CD4-positive, alpha-beta T cell treated with Interferon gamma for 1 hour (primary cell): ENCODE measurements at regions not wholly inside any gene's neighbourhood (a gene's known extent, or its start where the extent isn't known, plus 50 kb on each side); places are given as distances from the start of the nearest gene placed in this dataset.
"Not testable (repeated sequence)": the region's sequence is repeated elsewhere in the genome, so short reads cannot be mapped to it uniquely, and the experiment has no call there.

ENCODE experiments used
- DNase-seq: peaks from one replicate; pipeline ENCODE4 v3.0.0-alpha.2; 2020

DNA sequence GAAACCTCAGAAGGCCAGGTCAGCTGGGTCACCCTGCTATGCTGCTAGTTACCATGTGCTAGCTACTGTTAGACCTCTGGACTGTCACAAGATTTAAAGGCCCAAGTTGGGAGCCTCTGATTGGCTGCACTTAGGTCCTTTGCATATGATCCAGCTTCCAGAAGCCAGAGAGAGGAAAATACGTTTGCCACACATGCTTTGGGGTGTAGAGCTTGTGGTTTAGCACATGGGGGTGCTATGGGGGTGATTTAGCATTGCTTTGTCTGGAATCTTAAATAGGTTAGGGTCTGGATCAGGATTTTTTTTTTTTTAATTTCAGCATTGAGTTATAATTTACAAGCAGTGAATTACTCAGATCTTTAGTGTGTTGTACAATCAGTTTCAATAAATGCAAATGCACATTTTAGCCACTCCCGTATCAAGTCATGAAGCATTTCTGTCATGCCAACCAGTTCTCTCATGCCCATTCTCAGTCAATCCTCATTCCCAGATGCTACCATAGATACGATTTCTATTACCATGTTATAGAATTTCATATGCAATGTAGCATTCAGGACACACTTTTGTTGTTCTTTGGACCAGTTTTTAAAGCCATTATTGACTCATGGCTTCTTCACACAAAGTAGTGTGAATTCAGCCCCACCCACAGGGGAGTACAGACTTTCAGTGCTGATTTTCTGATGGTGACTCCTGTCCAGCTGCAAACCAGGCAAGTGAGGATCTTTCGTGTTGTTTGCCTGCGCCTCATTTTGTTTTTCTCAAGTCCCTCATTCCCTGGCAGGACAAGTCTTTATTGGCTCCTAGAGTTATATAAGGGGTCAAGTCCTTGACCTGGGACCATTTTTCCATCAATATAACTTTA is 250.4 kb downstream of the LRRC70 start:
- no peak for DNase-seq

DNA sequence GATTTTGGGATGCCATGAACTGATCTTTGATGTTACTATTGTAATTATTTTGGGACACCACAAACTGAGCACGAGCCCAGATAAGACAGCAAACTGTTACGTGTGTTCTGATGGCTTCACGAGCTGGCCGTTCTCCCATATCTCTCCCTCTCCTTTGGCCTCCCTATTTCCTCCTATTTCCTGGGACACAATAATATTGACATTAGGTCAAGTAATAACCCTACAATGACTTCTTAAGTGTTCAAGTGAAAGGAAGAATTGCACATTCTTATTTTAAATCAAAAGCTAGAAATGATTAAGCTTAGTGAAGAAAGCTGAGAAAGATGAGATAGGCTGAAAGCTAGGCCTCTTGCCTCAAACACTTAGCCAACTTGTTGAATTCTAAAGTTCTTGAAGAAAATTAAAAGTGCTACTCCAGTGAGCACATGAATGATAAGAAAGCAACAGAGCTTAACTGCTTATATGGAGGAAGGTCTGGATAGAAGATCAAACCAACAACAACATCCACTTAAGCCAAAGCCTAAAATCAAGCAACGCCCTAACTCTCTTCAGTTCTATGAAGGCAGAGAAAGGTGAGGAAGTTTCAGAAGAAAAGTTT is 247.1 kb downstream of the LRRC70 start:
- no peak for DNase-seq

DNA sequence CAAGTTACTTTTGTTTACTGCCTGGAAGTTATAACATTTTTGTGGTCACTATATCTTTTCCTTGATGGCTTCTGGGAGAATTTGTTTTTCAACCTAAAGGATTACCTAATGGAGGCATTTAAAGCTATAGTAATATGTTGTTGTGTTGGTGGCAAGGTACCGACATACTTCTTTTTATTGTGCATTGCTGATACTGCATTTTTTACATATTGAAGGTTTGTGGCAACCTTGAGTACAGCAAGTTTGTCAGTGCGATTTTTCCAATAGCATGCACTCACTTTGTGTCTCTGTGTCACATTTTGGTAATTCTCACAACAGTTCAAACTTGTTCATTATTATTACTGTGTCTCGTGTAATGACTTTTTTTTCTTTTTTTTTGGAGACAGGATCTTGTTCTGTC is 246.3 kb downstream of the LRRC70 start:
- no peak for DNase-seq

DNA sequence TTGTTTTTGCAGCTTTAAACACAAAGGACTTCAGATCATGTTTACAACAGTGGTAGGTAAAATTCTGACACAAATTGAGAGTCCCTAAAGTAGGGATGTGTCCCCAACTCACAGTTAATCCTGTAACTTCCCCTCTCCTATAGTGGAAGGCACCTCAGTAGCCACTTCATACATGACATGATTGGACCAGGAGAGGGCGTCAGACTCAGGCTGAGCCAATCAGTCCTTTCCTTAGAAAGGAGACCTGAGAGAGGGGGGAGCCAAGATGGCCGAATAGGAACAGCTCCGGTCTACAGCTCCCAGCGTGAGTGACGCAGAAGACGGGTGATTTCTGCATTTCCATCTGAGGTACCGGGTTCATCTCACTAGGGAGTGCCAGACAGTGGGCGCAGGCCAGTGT is 238.4 kb downstream of the LRRC70 start:
- not testable (repeated sequence) for DNase-seq

DNA sequence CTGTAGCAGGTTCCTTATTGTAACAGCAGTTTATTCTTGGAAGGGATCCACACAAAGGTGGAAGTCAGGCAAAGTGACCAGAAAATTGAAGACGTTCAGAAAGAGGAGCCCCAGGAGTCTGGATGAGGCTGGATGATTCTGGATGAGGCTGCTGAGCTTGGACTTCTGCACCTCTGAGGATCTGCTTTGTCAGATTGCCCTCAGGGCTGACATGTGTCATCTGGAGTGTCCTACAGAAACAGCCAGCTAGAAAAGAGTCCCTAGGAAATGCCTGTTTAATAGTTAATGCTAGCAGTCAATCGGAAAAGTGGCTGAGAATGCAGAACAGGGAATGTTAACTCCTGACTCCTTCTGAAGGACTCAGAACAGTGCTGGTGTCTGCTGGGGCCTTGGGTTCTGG is 236.4 kb downstream of the LRRC70 start:
- DNase-seq = no peak

DNA sequence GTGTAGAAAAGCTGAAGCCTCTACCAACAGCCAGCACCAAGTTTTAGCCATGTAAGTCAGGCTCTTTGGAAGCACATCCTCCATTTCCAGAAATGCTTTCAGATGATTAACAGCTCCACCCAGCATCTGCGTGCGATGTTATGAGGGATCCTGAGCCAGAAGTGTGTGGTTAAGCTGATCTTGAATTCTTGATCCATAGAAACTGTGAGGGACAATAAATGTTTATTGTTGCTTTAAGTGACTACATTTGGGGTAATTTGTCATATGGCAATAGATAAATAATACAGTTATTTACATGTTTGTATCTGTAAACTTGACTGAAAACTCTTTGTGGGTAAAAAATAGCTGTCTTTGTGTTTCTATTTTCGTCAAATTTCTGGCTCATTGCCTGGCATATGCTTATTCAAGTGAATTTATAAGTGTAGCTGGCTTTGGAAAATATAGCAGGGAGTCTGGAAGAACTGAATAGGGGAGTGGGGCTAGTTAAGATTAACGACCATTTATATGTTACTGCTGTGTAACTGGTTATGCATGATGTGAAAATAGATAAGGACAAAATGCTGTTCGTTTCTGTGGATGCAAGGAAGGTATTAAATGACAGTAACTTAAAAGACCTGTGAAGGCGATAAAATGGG is 234.1 kb downstream of the LRRC70 start:
- DNase-seq = no peak

DNA sequence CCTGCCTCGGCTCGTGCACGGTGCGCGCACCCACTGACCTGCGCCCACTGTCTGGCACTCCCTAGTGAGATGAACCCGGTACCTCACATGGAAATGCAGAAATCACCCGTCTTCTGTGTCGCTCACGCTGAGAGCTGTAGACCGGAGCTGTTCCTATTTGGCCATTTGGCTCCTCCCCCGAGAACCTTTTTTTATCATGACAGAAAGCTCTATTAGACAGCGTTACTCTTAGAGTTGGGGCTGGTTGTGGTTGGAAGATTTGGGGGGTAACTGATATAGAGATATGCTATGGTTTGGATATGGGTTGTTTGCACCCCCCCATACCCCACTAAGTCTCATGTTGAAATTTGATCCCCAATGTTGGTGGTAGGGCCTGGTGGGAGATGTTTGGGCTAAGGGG is 226.2 kb downstream of the LRRC70 start:
- not testable (repeated sequence) for DNase-seq

DNA sequence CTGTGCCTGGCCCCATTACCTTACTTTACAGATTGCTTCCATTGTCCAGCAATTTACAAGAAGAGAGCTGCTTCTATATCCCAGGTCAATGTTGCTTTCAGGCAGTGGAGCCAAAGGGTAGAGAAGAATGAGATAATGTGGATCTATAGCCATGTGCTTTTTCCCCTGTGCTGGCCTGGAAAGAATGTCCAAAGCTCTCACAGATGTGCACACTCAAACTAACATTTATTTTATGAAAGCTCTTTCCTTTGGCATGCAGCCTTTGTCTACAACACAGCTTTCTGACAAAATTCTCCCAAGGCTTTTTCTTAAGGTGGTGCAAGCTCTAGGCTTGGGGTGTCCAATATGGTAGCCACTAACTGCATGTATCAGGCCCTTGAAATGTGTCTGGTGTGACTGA is 217.3 kb downstream of the LRRC70 start:
- DNase-seq = no peak

DNA sequence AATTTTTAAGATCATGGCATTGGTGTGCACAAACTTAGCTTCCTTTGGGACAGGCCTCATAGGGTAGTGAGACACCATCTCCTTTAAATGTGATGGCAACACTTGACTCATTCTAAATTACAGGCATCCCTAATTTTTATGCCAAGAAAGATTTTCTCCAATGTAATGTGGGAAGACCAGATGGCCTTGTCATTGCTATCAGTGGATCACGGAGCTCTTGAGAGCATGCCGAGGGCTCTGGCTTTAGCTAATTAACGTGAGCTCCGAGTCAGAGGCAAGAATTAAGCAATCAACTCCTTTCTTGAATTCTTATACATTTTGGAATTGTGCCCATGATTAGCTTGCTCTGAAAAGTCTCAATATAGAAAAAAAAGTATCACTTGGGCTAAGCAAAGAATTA is 215.8 kb downstream of the LRRC70 start:
- no peak for DNase-seq

DNA sequence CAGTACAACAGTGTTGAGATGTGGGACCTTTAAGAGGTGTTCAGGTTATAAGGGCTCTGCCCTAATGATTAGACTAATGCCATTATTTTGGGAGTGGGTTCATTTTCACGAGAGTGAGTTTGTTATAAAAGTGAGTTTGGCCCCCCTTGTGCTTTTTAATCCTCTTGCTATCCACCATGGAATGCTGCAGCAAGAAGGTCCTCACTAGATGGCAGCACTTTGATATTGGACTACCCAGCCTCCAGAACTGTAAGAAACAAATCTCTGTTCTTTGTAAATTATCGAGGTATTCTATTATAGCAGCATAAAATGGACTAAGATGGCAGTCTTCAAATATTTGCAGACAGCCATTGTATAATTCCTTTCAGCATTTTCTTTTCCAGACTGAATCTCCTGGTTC is 212.4 kb downstream of the LRRC70 start:
- DNase-seq = no peak

DNA sequence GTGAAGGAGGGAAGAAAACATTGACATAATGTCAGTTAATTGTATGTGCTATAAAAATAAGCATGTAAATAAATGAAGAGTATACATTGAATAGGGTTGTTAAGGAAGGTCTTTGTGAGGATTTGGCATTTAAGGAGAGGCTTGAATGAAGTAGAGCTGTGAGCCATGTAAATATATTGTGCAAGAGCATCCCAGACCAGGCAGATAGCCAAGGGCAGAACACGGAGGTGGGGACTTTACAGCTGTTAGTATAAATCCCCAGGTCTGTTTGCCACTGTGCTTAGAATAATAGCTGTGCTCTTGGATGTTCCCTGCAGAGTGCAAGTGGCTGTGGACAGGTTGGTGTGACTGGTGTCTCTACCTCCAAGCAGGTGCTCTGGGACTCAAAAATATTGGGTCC is 211.7 kb downstream of the LRRC70 start:
- DNase-seq = no peak

DNA sequence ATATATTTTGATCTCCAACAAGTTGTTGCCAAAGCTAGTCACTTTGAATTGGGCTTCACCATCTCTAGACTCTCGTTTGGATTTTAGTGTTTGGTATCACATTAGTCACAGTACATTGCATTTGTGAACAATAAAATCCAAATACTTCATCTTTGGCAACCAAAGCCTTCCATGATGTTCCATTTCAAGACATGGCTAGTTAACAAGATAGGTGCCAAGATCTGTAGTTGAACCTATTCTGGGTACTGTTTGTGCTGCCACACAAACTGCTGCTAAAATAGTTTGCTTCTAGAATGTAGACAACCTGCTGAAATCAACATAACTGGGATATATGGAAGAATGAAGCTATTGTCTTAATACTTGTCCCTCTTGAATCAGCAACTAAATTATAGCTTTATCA is 207.5 kb downstream of the LRRC70 start:
- DNase-seq = no peak

DNA sequence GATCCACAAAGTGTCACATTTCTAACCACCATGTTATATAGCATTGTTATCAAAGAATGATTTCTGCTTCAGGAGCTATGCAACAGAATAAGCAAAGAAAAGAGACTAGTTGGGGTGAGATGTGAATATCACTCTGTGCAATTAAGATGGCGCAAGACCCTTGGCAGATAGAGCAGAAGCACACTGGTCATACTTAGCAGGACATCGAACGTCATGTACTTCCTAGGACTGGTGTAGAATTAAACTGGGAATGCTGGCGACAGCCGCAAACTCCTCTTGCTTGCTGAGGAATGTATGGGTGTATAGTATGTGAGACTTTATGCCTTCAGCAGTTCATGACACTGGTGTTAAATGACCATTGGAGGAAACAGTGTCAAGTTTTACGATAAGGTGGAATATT is 207.0 kb downstream of the LRRC70 start:
- no peak for DNase-seq

DNA sequence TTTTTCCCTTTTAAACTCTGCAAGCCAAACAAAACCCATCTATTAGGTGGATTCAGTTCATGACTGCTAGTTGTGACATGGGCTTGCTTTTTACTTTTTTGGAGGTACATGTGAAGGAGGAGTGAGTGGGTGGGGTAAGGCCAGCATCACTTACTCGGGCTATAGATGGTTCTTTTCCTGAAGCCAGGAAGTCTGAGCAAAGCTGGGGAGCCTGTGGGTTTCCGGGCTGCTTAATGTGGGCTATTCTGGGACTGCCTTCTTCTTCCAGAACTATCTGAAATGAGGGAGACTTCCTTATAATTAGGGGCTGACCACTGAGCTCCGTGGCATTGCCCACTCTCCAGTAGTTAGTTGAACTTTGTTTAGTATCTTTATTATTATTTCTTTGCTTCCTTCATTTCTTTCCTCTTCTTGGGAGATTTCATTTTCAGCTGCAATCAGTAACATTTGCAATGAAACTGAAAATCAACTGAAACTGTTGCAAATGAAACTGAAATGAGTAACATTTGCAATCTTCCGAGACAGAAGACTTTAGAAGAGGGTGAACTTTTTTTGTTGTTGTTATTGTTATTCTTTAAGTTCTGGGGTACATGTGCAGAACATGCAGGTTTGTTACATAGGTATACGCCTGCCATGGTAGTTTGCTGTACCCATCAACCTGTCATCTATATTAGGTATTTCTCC is 204.9 kb downstream of the LRRC70 start:
- DNase-seq = no peak

DNA sequence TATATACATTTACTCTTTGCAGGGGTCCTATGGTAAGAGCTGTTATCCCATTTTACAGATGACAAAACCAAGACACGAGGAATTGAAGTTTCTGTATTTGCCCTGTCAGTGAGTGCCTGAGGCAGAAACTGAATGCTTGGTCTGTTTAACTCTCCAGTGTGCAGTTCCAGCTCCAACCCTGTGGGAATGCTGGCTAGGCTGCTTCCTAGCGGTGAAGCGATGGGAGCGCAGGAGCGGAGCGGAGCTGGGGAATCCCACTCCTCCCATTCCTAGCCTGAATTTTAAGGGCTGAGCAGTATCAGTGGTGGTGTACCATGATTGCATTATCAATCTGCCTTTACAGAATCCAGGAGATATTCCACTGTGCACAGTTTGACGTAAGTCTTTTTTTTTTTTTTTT is 202.3 kb downstream of the LRRC70 start:
- no peak for DNase-seq

DNA sequence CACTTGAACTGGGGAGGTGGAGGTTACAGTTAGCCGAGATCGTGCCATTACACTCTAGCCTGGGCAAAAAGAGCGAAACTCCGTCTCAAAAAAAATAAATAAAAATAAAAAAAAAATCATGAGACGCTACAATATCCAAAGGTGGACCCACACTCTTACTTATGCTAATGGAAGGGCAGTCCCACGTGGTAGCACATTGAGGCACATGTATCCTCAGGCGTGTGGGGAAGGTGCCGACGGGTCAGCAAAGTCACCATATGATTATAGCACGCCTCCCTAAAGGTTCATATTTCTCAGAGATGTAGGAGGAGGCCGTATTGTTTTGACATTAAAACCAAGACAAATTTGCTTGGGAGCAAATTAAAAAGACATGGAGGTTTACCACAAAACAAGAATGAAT is 201.6 kb downstream of the LRRC70 start:
- no peak for DNase-seq

DNA sequence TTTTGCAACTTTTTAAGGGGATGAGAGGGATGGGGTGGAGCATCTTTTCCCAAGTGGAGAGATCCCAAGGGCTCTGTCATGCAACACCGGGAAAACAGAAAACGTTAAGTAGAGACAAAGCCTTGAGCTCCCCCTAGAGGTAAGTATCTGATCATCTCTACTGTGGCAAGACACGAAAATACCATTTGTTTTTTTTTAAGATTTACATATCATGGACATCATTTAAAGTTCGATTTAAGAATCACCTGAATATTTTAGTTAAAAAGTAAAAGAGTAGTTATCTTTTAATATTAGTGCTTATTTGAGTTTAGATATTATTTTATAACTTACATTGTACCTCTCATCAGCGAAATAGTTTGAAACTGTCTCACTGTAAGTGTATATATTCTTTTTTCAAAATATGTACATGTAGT is 200.4 kb downstream of the LRRC70 start:
- no peak for DNase-seq

DNA sequence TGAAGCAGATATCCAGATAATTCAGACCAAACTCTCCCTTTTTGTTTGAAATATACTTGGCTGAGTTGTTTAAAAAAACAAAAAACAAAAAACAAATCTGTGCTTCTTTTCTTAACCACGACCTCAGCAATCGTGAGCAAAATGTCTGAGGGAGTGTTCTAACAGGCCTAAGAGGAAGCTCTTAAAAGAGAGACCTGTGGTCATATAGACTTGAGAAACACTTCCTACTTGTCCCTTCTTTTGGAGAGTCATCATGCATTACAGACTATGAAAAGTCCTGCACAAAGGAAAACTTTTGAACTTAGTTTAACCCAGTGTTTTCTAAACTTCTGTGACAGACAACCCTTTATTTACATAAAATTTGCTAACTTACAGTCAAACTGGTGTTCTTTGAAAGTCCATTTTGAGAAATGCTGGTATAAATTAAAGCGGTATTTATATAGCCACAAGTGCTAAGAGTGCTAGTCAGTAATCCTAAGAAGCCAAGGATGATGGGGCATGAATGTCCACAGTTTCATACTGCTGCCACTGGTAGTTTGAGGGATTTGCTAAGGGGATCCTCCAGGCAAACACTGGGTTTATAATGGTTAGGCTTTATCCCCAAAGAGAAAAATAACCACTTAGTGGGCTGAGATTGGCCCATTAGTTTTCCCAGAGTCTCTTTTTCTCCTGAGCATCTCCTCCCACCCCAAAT is 199.8 kb downstream of the LRRC70 start:
- DNase-seq = no peak

DNA sequence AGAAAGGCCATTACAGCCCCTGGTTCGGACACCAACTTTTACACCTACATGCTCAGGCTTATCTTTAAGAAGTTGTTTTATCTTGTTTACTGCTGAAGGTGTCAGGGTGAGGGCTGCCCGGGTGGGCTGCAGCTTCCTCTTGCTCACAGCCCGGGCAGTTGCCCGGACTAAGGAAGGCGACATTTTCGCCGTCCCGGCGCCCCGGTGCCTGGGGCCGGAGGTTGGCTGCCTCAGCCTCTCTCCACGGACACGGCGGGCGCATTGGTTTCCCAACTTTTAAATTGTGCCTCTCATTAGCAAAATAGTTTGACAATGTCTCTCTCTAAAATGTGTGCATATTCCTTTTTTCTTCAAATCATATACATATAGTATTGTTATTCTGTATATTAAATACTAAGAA is 198.5 kb downstream of the LRRC70 start:
- DNase-seq = not testable (repeated sequence)

DNA sequence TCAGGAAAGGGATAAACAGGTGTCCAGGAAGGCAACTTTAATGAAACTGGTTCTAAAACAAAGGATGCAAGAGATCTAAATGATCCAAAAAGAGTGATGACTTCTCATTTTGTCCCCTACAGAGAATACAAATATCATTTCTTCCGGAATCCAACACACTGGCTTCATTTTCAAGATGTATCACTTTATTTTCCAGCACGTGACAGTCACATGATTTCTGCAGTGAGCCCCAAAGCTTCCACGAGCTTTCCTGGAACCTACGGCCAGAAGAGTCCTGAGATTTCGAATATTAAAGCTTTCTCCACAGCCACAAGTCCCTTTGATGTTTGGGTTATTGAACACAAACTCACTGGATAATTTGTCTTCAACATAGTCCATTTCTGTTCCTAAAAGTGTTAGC is 198.0 kb downstream of the LRRC70 start:
- not testable (repeated sequence) for DNase-seq

DNA sequence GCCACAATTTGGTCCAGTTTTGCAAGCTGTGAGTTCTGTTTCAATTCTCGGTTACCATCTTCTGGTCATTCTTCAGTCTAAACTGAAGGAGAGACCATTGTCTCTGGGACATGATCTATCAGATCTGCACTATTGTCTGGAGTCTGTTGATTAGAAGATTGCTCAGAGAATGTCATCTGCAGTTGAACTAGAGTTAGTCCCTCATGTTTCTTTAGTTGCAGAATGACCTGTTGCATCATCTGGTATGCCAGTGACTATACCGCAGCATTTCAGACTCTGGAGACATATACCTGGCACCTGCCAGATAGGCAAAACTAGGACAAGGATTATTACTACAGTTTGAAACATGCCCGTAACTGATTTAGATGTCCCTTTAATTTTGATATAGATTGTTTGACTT is 194.8 kb downstream of the LRRC70 start:
- no peak for DNase-seq

DNA sequence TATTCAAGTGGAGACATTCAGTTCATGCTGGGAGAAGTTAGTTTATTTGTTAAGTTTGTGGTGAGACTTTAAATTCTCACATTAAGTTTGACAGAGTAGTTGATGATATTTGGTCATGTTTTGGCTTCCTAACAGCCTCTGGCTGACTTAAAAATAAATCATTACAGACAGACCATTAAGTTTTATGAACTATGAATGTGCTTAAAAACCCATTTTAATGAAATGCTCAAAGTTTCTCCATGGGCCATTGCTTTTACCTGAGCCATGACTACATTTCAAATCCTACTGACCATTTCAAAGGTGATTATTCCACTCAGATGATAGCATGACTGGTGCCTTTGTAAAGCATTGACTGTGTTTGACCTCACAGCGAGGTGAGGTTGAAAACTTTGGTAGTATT is 192.7 kb downstream of the LRRC70 start:
- no peak for DNase-seq

DNA sequence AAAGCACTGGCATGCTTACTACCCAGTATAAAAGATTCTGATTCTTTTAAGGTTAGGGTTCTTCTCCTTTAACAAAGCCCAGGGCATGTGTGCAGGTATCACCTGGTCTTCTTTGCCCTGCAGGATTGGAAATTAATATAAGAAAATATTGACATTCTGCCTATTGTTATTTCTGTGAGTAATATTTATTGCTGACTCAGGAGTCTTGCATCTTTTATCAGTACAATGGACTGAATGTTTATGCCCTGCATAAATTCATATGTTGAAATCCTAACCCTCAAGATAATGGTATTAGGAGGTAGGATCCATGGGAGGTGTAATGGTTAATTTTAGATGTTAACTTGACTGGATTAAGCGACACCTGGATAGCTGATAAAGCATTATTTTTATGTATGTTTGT is 189.0 kb downstream of the LRRC70 start:
- no peak for DNase-seq
